Osteocyte (in vitro differentiated cells): ENCODE measurements at regions not wholly inside any gene's neighbourhood (a gene's known extent, or its start where the extent isn't known, plus 50 kb on each side); places are given as distances from the start of the nearest gene placed in this dataset.

Source experiments
- DNase-seq: peaks from one replicate; pipeline ENCODE4 v3.0.0; 2021; ENCODE audit warnings: mixed read lengths; ENCODE audit not compliant: unreplicated experiment; ENCODE audit errors: extremely low spot score
- H3K27ac Mint-ChIP-seq: one replicate; pipeline ENCODE4 v1.8.0; 2021; ENCODE audit warnings: mild to moderate bottlenecking, mixed read lengths; ENCODE audit not compliant: unreplicated experiment
- H3K27me3 Mint-ChIP-seq: one replicate; pipeline ENCODE4 v1.8.0; 2021; ENCODE audit warnings: mixed read lengths; ENCODE audit not compliant: unreplicated experiment
- H3K36me3 Mint-ChIP-seq: one replicate; pipeline ENCODE4 v1.8.0; 2021; ENCODE audit warnings: mixed read lengths; ENCODE audit not compliant: unreplicated experiment
- H3K4me1 Mint-ChIP-seq: one replicate; pipeline ENCODE4 v1.8.0; 2021; ENCODE audit warnings: mixed read lengths; ENCODE audit not compliant: unreplicated experiment
- H3K4me3 Mint-ChIP-seq: one replicate; pipeline ENCODE4 v1.8.0; 2021; ENCODE audit warnings: mild to moderate bottlenecking, moderate library complexity, mixed read lengths; ENCODE audit not compliant: unreplicated experiment
- H3K9me3 Mint-ChIP-seq: one replicate; pipeline ENCODE4 v1.8.0; 2021; ENCODE audit warnings: mixed read lengths; ENCODE audit not compliant: unreplicated experiment
- TF ChIP-seq, protein P1 (sequence below): fragments of 200-600 bp; sonication (generic); IDR thresholded peaks from 2 replicates; pipeline ENCODE4 v1.5.0; 2021; ENCODE audit warnings: antibody characterized with exemption, mild to moderate bottlenecking, moderate library complexity

DNA sequence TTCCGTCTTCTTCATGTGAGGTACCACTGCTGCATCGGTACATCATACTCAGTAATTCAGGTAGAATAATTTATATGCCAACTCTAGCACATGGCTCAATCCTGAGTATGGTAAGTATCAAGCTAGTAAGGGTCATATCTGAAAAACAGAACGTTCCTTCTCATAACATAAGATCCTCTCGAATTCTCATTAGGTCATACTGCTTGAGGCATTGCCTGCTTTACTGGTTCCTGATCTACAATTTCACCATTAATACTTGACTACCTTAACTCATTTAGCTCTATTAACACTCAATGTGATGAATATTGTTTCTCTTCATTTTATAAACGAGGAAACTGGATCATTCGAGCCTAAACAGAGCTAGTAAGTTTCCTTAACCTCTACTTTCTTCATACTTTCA is 871.6 kb downstream of the BRINP3 start:
- TF ChIP-seq, protein P1, sequence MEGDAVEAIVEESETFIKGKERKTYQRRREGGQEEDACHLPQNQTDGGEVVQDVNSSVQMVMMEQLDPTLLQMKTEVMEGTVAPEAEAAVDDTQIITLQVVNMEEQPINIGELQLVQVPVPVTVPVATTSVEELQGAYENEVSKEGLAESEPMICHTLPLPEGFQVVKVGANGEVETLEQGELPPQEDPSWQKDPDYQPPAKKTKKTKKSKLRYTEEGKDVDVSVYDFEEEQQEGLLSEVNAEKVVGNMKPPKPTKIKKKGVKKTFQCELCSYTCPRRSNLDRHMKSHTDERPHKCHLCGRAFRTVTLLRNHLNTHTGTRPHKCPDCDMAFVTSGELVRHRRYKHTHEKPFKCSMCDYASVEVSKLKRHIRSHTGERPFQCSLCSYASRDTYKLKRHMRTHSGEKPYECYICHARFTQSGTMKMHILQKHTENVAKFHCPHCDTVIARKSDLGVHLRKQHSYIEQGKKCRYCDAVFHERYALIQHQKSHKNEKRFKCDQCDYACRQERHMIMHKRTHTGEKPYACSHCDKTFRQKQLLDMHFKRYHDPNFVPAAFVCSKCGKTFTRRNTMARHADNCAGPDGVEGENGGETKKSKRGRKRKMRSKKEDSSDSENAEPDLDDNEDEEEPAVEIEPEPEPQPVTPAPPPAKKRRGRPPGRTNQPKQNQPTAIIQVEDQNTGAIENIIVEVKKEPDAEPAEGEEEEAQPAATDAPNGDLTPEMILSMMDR = no peak

DNA sequence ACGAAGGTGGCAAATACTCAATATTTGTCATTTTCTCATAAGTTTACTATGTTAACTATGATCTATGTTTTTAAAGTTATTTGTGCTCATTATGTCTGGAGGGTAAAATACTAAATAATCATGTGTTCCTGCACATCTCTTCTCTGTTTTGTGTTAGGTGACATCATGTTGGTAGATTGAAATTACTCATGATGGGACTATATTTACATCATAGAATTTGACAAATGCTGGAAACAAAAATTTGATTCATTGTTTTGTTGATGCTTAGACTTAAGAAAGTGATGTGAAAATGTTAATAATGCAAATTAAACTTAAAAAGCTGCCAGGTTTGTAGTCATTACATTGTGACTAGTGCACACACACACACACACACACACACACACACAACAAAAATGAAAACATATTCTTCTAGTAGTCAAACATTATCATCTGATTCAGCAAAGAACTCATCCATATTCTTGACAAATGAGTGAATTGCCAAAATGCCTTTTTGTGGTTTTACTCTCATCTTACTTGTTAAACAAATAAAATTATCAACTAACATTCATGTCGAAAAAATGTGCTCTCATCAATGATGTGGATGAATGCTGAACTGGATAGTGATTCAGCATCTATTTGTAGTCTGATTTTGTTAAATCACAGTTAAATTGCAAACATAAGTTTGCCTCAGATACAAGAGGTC is 870.7 kb downstream of the BRINP3 start:
- TF ChIP-seq, protein P1 = no peak
- H3K27ac Mint-ChIP-seq = no peak overlapping the region
- peaks cover 10% of the 10 kb centered on the region for H3K4me1 Mint-ChIP-seq
- H3K36me3 Mint-ChIP-seq = no peaks in the 10 kb centered on the region
- H3K27me3 Mint-ChIP-seq = no peaks in the 10 kb centered on the region
- no peak for DNase-seq
- no peaks in the 10 kb centered on the region for H3K9me3 Mint-ChIP-seq
- H3K4me3 Mint-ChIP-seq = no peak overlapping the region

More for the DNA sequence above, 871.6 kb downstream of the BRINP3 start:
- Mint-ChIP-seq H3K27me3 (no peaks in the 10 kb centered on the region), H3K27ac (no peak overlapping the region), H3K4me1 (peaks cover 10% of the 10 kb centered on the region), H3K36me3 (no peaks in the 10 kb centered on the region), H3K9me3 (no peaks in the 10 kb centered on the region), H3K4me3 (no peak overlapping the region)
- DNase-seq = no peak

DNA sequence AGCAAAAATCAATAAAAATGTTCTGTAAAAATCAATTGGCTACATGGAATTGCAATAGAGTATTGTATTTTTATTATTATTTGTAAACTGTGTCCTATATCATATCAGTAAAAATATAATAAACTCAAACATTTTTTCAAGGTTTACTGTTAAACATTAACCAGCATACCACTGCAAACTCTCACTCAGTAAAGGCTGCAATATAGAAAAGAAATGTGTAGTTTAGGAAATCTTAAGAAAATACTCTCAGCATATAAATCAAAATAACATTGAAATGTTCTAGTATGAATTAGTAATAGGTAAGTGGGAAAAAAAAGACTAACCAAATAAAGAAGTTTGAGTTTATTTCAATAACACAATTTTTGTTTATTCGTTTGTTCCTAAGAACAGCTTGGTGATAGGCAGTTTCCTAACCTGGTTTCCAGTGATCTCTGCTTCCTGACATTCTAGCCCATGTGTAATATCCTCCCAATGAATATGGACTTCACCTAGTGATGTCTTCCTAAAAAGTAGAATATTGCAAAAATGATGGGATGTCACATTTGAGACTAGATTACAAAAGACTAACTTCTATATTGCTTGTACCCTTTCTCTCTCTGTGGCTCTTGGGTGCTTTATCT is 870.1 kb downstream of the BRINP3 start:
- Mint-ChIP-seq H3K36me3 (no peaks in the 10 kb centered on the region), H3K4me3 (no peak overlapping the region), H3K9me3 (no peaks in the 10 kb centered on the region), H3K27me3 (no peaks in the 10 kb centered on the region), H3K27ac (no peak overlapping the region), H3K4me1 (peaks cover 10% of the 10 kb centered on the region)
- no peak for DNase-seq
- TF ChIP-seq, protein P1 = no peak

DNA sequence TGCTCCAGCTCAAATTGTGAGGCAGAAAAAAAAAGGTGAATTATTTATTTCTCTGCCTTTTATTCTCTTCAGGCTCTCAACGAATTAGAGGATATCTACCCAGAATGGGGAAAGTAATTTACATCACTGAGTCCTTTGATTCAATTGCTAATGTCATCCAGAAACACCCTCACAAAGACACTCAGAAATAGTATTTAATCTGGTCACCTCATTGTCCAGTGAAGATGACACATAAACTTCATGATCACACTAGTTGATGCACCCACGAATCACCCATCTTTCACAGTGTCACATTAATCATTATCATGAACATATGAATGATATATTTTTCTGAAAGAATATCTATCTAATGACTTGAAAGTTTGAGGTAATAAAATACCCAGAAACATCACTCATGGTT is 868.5 kb downstream of the BRINP3 start:
- no peak overlapping the region for H3K27ac Mint-ChIP-seq
- TF ChIP-seq, protein P1 = no peak
- H3K4me1 Mint-ChIP-seq = peaks cover 10% of the 10 kb centered on the region
- no peaks in the 10 kb centered on the region for H3K9me3 Mint-ChIP-seq
- no peak for DNase-seq
- no peaks in the 10 kb centered on the region for H3K27me3 Mint-ChIP-seq
- H3K4me3 Mint-ChIP-seq = no peak overlapping the region
- no peaks in the 10 kb centered on the region for H3K36me3 Mint-ChIP-seq

DNA sequence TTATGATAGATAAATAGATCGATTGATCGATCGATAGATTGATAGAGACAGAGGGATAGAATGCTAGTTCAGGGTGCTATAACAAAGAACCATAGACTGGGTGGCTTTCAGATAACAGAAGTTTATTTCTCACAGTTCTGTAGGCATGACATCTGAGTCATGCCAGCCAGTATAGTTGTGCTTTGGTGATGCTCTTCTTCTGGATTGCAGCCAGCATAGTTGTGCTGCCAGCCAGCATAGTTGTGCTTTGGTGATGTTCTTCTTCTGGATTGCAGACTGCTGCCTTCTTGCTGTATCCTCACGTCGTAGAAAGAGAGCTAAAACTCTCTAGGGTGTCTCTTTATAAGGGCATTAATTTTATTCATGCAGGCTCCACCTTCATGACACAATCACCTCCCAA is 860.8 kb downstream of the BRINP3 start:
- TF ChIP-seq, protein P1 = no peak
- Mint-ChIP-seq H3K27me3 (no peaks in the 10 kb centered on the region), H3K4me3 (no peak overlapping the region), H3K9me3 (no peaks in the 10 kb centered on the region), H3K4me1 (peaks cover 13% of the 10 kb centered on the region), H3K36me3 (no peaks in the 10 kb centered on the region), H3K27ac (peak overlapping the region; percentile 5)
- no peak for DNase-seq
